GM19351 (cell line): ENCODE measurements at regions not wholly inside any gene's neighbourhood (a gene's known extent, or its start where the extent isn't known, plus 50 kb on each side); places are given as distances from the start of the nearest gene placed in this dataset.
"Not testable (repeated sequence)": the region's sequence is repeated elsewhere in the genome, so short reads cannot be mapped to it uniquely, and the experiment has no call there.

Source experiments
- ATAC-seq: cut with Tn5 transposase; IDR thresholded peaks from one replicate; pipeline ENCODE4 v1.9.1; 2021; ENCODE audit warnings: mild to moderate bottlenecking, moderate library complexity; ENCODE audit not compliant: unreplicated experiment

- not testable (repeated sequence) for ATAC-seq
These were observed 116.6 kb downstream of the SYT15B start for GRCh38 chr10:47646686-47647273.

- not testable (repeated sequence) for ATAC-seq
These were observed 103.5 kb upstream of the AGAP9 start for GRCh38 chr10:47626975-47627374.

- ATAC-seq = not testable (repeated sequence)
These were observed 99.3 kb upstream of the AGAP9 start for GRCh38 chr10:47622719-47623118.

GRCh38 chr10:47619300-47620012 is 96.0 kb upstream of the AGAP9 start:
- not testable (repeated sequence) for ATAC-seq

- ATAC-seq = not testable (repeated sequence)
These were observed 85.9 kb upstream of the AGAP9 start for GRCh38 chr10:47609311-47609710.

GRCh38 chr10:47605791-47606773 is 82.6 kb upstream of the AGAP9 start:
- not testable (repeated sequence) for ATAC-seq

- not testable (repeated sequence) for ATAC-seq
These were observed 77.2 kb upstream of the AGAP9 start for GRCh38 chr10:47600604-47601003.

GRCh38 chr10:47600127-47600526 is 76.7 kb upstream of the AGAP9 start:
- ATAC-seq = not testable (repeated sequence)

GRCh38 chr10:47599657-47600056 is 76.2 kb upstream of the AGAP9 start:
- not testable (repeated sequence) for ATAC-seq

- not testable (repeated sequence) for ATAC-seq
These were observed 70.4 kb upstream of the AGAP9 start for GRCh38 chr10:47593805-47594204.

- not testable (repeated sequence) for ATAC-seq
These were observed 69.7 kb upstream of the AGAP9 start for GRCh38 chr10:47593129-47593528.

- not testable (repeated sequence) for ATAC-seq
These were observed 67.5 kb upstream of the AGAP9 start for GRCh38 chr10:47590956-47591355.

- not testable (repeated sequence) for ATAC-seq
These were observed 67.1 kb upstream of the AGAP9 start for GRCh38 chr10:47590534-47590933.

GRCh38 chr10:47582051-47582450 is 58.6 kb upstream of the AGAP9 start:
- not testable (repeated sequence) for ATAC-seq

GRCh38 chr10:47580063-47580462 is 56.6 kb upstream of the AGAP9 start:
- not testable (repeated sequence) for ATAC-seq

GRCh38 chr10:47578547-47578946 is 55.1 kb upstream of the AGAP9 start:
- ATAC-seq = not testable (repeated sequence)
